Karpas-422 (cell line): ENCODE measurements at regions not wholly inside any gene's neighbourhood (a gene's known extent, or its start where the extent isn't known, plus 50 kb on each side); places are given as distances from the start of the nearest gene placed in this dataset.

Source experiments
- DNase-seq: peaks from one replicate; pipeline ENCODE4 v3.0.0-alpha.2; 2015
- H2AFZ ChIP-seq: fragments of 200-600 bp; sonication (generic); 2 replicates; pipeline ENCODE4 v1.6.1; 2014; ENCODE audit warnings: antibody characterized with exemption, low read length, mixed read lengths
- H3K27ac ChIP-seq: fragments of 200-600 bp; sonication (generic); 2 replicates; pipeline ENCODE4 v1.5.1; 2014; ENCODE audit warnings: mild to moderate bottlenecking, low read length, moderate library complexity
- H3K27me3 ChIP-seq: fragments of 200-600 bp; sonication (generic); 2 replicates; pipeline ENCODE4 v1.6.1; 2014; ENCODE audit warnings: low read length, mixed read lengths
- H3K36me3 ChIP-seq: fragments of 200-600 bp; sonication (generic); 2 replicates; pipeline ENCODE4 v1.6.1; 2014; ENCODE audit warnings: low read length, mixed read lengths; ENCODE audit not compliant: insufficient read depth
- H3K4me1 ChIP-seq: fragments of 200-600 bp; sonication (generic); 2 replicates; pipeline ENCODE4 v1.6.1; 2014; ENCODE audit warnings: mild to moderate bottlenecking, low read length, mixed read lengths
- H3K4me2 ChIP-seq: fragments of 200-600 bp; sonication (generic); 2 replicates; pipeline ENCODE4 v1.6.1; 2014; ENCODE audit warnings: low read length, low read depth, mild to moderate bottlenecking; ENCODE audit not compliant: poor library complexity, severe bottlenecking
- H3K4me3 ChIP-seq: fragments of 200-600 bp; sonication (generic); 2 replicates; pipeline ENCODE4 v1.5.1; 2014; ENCODE audit warnings: mild to moderate bottlenecking, antibody characterized with exemption, low read length, mixed read lengths
- H3K79me2 ChIP-seq: fragments of 200-600 bp; sonication (generic); 2 replicates; pipeline ENCODE4 v1.6.1; 2014; ENCODE audit warnings: mild to moderate bottlenecking, low read length, mixed read lengths
- H3K9ac ChIP-seq: fragments of 200-600 bp; sonication (generic); 2 replicates; pipeline ENCODE4 v1.6.0; 2014; ENCODE audit warnings: low read length
- H3K9me2 ChIP-seq: fragments of 200-600 bp; sonication (generic), shearing (Covaris generic); replicated peaks from 2 replicates; pipeline ENCODE4 v1.6.0; 2014; ENCODE audit warnings: mild to moderate bottlenecking, low read length, moderate library complexity; ENCODE audit not compliant: insufficient read depth
- H3K9me3 ChIP-seq: fragments of 300-700, 200-600 bp; sonication (generic); 2 replicates; pipeline ENCODE4 v1.6.1; 2014; ENCODE audit warnings: low read length, mixed read lengths
- H4K20me1 ChIP-seq: fragments of 200-600 bp; sonication (generic); 2 replicates; pipeline ENCODE4 v1.6.1; 2014; ENCODE audit warnings: mild to moderate bottlenecking, antibody characterized with exemption, low read length, low read depth; ENCODE audit not compliant: insufficient read depth

DNA sequence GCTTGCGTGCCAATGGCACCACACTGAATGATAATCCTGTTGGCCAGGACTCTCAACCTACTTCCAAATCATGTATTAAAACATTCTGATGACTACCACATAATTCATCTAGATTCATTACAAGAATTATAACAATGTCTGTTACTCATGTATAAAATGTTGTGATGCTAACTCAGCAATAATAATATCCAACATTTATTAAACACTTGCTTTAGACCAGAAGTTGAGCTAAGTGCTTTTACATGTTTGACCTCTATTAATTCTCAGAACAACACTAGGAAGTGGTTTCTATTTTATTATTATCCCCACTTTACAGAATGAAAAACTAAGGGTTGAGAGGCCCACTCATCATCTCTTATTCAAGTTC, 178.4 kb downstream of the LNPK start:
- no peak for DNase-seq
- no peaks in the 10 kb centered on the region for H4K20me1 ChIP-seq
- no peaks in the 10 kb centered on the region for H3K27me3 ChIP-seq
- no peaks in the 10 kb centered on the region for H3K9me3 ChIP-seq
- no peak overlapping the region for H2AFZ ChIP-seq
- no peak overlapping the region for H3K27ac ChIP-seq
- H3K36me3 ChIP-seq: no peaks in the 10 kb centered on the region
- no peaks in the 10 kb centered on the region for H3K9me2 ChIP-seq
- H3K9ac ChIP-seq: no peak overlapping the region
- H3K4me2 ChIP-seq: no peak overlapping the region
- no peaks in the 10 kb centered on the region for H3K4me1 ChIP-seq
- H3K79me2 ChIP-seq: no peaks in the 10 kb centered on the region
- H3K4me3 ChIP-seq: no peak overlapping the region

DNA sequence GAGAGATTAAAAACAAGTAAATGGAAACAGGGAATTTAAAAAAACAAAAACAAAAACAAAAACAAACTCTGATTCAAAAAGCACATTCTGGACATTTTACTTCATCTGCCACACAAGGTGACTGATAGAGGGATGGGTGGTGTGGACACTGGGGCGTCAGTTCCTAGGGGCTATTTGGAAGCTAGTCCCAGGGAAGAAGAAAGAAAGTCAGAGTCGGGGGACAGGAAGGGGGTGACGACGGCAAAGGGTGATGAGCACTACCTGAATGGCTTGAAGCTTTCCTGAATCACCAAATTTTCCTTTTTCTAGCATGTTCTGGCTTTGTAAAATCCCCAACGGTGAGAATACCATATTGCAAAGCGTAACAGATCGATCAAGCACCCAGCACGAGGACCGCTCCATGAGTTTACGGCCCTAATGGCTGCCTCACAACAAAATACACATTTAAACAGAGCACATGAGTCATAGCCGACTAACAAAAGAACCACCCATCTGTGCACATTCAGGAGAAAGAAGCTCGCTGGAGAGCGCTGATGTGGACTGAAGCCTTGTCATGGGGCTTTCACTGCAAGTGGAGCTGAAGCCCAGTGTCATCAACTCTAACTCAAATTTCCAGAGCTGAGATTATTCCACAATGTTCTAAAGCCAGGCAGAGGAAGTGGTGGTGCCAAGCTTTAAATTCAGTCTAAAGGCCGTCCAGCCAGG, 178.9 kb downstream of the LNPK start:
- no peak overlapping the region for H3K27ac ChIP-seq
- H3K9me3 ChIP-seq: no peaks in the 10 kb centered on the region
- no peak overlapping the region for H2AFZ ChIP-seq
- H3K4me1 ChIP-seq: no peaks in the 10 kb centered on the region
- no peaks in the 10 kb centered on the region for H3K9me2 ChIP-seq
- no peaks in the 10 kb centered on the region for H4K20me1 ChIP-seq
- H3K36me3 ChIP-seq: no peaks in the 10 kb centered on the region
- H3K27me3 ChIP-seq: no peaks in the 10 kb centered on the region
- no peak overlapping the region for H3K9ac ChIP-seq
- H3K4me2 ChIP-seq: no peak overlapping the region
- DNase-seq: no peak
- no peak overlapping the region for H3K4me3 ChIP-seq
- no peaks in the 10 kb centered on the region for H3K79me2 ChIP-seq

DNA sequence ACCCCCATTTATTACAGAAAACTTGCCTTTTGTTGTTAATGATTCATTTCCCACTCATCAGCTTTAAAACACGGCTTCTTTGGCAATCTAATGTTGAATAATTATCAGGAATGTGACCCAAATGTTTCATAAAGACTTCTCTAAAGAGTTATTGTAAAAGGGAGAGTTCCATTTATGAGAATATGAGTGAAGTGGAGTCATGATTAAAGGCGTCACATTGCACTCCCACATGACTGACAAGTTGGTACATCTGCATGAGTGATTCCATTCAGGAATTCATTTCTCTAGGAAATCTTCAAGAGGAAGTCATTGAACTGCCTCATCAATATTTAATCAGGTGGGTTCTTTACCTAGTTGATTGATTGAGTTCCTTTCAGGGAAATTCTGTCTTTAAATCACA, 184.8 kb downstream of the LNPK start:
- H3K27ac ChIP-seq: no peak overlapping the region
- no peaks in the 10 kb centered on the region for H3K4me1 ChIP-seq
- H2AFZ ChIP-seq: no peak overlapping the region
- no peak overlapping the region for H3K9ac ChIP-seq
- no peak overlapping the region for H3K4me2 ChIP-seq
- no peak overlapping the region for H3K4me3 ChIP-seq
- H3K79me2 ChIP-seq: no peaks in the 10 kb centered on the region
- no peaks in the 10 kb centered on the region for H3K9me2 ChIP-seq
- no peak for DNase-seq
- H3K36me3 ChIP-seq: no peaks in the 10 kb centered on the region
- no peaks in the 10 kb centered on the region for H3K27me3 ChIP-seq
- no peaks in the 10 kb centered on the region for H4K20me1 ChIP-seq
- H3K9me3 ChIP-seq: no peaks in the 10 kb centered on the region

- Histone ChIP-seq H3K9me3 (no peaks in the 10 kb centered on the region), H4K20me1 (no peaks in the 10 kb centered on the region), H3K27ac (no peak overlapping the region), H3K27me3 (no peaks in the 10 kb centered on the region), H2AFZ (no peak overlapping the region), H3K79me2 (no peaks in the 10 kb centered on the region), H3K4me3 (no peak overlapping the region), H3K9me2 (no peaks in the 10 kb centered on the region), H3K36me3 (no peaks in the 10 kb centered on the region), H3K4me2 (no peak overlapping the region), H3K4me1 (no peaks in the 10 kb centered on the region), H3K9ac (no peak overlapping the region)
- DNase-seq: no peak
Measured at GRCh38 chr2:175815537-175815936, 186.5 kb downstream of the LNPK start.

GRCh38 chr2:175811971-175812370, 190.1 kb downstream of the LNPK start:
- no peaks in the 10 kb centered on the region for H3K4me1 ChIP-seq
- H3K9ac ChIP-seq: no peak overlapping the region
- H3K27me3 ChIP-seq: no peaks in the 10 kb centered on the region
- no peak overlapping the region for H3K4me2 ChIP-seq
- no peak overlapping the region for H3K4me3 ChIP-seq
- H3K9me3 ChIP-seq: no peaks in the 10 kb centered on the region
- H3K36me3 ChIP-seq: no peaks in the 10 kb centered on the region
- H3K79me2 ChIP-seq: no peaks in the 10 kb centered on the region
- no peaks in the 10 kb centered on the region for H3K9me2 ChIP-seq
- no peak for DNase-seq
- no peak overlapping the region for H3K27ac ChIP-seq
- H4K20me1 ChIP-seq: no peaks in the 10 kb centered on the region
- no peak overlapping the region for H2AFZ ChIP-seq

DNA sequence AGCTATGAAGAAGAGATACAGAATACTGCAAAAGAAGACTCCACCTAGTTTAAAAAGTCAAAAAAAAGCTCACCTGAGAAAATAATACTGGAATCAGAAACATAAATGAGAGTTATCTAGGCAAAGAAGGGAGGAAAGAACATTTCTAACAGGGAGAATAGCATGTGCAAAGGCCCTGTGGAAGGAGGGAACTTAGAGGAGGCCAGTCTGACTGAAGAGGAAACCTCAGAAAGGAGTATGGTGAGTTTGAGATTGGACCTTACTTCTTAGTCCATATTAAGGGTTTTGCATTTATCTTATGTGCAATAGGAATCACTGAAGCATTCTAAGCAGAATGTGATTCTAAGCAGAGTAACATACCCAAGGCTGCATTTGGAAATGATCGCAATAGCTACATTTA, 193.2 kb downstream of the LNPK start:
- Histone ChIP-seq H3K27me3 (no peaks in the 10 kb centered on the region), H3K9me3 (no peaks in the 10 kb centered on the region), H3K79me2 (no peaks in the 10 kb centered on the region), H2AFZ (no peak overlapping the region), H3K9me2 (no peaks in the 10 kb centered on the region), H3K9ac (no peak overlapping the region), H3K4me2 (no peak overlapping the region), H3K4me3 (no peak overlapping the region), H4K20me1 (no peaks in the 10 kb centered on the region), H3K27ac (no peak overlapping the region), H3K36me3 (no peaks in the 10 kb centered on the region), H3K4me1 (no peaks in the 10 kb centered on the region)
- no peak for DNase-seq

- Histone ChIP-seq H2AFZ (no peak overlapping the region), H3K4me2 (no peak overlapping the region), H3K27ac (no peak overlapping the region), H3K79me2 (no peaks in the 10 kb centered on the region), H3K4me3 (no peak overlapping the region), H3K9me2 (no peaks in the 10 kb centered on the region), H3K27me3 (no peaks in the 10 kb centered on the region), H4K20me1 (no peaks in the 10 kb centered on the region), H3K9ac (no peak overlapping the region), H3K9me3 (no peaks in the 10 kb centered on the region), H3K4me1 (peaks cover 1% of the 10 kb centered on the region), H3K36me3 (no peaks in the 10 kb centered on the region)
- DNase-seq: no peak
Measured at GRCh38 chr2:175808078-175808477, 194.0 kb downstream of the LNPK start.

GRCh38 chr2:175807031-175807873, 194.8 kb downstream of the LNPK start:
- no peak overlapping the region for H3K27ac ChIP-seq
- DNase-seq: no peak
- no peaks in the 10 kb centered on the region for H3K79me2 ChIP-seq
- no peaks in the 10 kb centered on the region for H3K9me3 ChIP-seq
- H3K27me3 ChIP-seq: no peaks in the 10 kb centered on the region
- no peak overlapping the region for H3K4me2 ChIP-seq
- H3K4me1 ChIP-seq: peaks cover 7% of the 10 kb centered on the region
- H2AFZ ChIP-seq: no peak overlapping the region
- H3K9me2 ChIP-seq: no peaks in the 10 kb centered on the region
- H3K9ac ChIP-seq: no peak overlapping the region
- no peaks in the 10 kb centered on the region for H3K36me3 ChIP-seq
- H3K4me3 ChIP-seq: no peak overlapping the region
- no peaks in the 10 kb centered on the region for H4K20me1 ChIP-seq
